ENCODE measurements at regions not wholly inside any gene's neighbourhood (a gene's known extent, or its start where the extent isn't known, plus 50 kb on each side); places are given as distances from the start of the nearest gene placed in this dataset.

DNA sequence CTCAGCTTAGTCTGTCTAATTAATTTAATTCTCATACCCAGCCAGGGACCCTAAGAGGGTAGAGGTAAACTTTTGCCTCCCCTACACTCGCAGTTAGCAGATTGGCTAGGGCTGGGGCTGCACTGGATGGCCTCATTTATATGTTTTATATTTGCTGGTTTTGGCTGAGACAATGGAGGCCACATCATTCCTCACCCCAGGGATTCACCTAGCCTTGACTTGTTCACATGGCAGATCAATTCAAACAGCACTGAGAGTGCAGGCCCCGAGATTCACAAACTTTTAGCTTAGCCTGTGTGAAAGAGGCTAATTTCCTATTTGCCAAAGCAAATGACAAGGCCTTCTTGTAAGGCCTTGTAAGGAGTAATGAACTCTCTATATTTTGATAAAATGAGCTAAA is 844.4 kb downstream of the ARAP2 start:
- ATAC-seq: no peak

DNA sequence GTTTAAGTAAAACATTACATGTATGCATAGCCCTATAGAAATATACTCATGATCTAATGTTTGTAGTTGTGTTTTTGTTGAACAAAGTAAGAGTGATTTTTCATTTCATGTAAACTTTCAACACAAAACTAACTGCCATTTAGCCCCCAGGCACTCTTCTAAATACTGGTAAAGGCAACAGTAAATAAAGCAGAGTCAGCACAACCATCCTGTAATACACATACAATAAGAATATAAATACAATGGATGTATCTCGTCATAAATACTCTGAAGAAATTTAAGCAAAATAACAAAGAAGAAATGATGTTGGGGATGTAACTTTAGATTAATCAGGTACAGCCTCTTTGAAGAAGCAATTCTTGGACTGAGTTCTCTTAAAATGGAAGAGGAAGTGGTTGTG is 821.2 kb downstream of the ARAP2 start:
- no peak for ATAC-seq
- TF ChIP-seq BACH2 (CRISPR knock-in tag; IDR thresholded peaks at IDR 0.05; ENCODE audit: borderline replicate concordance): no peak
- no peak for TF ChIP-seq CSDC2 (CRISPR knock-in tag; IDR thresholded peaks at IDR 0.05)
- TF ChIP-seq, protein P1, sequence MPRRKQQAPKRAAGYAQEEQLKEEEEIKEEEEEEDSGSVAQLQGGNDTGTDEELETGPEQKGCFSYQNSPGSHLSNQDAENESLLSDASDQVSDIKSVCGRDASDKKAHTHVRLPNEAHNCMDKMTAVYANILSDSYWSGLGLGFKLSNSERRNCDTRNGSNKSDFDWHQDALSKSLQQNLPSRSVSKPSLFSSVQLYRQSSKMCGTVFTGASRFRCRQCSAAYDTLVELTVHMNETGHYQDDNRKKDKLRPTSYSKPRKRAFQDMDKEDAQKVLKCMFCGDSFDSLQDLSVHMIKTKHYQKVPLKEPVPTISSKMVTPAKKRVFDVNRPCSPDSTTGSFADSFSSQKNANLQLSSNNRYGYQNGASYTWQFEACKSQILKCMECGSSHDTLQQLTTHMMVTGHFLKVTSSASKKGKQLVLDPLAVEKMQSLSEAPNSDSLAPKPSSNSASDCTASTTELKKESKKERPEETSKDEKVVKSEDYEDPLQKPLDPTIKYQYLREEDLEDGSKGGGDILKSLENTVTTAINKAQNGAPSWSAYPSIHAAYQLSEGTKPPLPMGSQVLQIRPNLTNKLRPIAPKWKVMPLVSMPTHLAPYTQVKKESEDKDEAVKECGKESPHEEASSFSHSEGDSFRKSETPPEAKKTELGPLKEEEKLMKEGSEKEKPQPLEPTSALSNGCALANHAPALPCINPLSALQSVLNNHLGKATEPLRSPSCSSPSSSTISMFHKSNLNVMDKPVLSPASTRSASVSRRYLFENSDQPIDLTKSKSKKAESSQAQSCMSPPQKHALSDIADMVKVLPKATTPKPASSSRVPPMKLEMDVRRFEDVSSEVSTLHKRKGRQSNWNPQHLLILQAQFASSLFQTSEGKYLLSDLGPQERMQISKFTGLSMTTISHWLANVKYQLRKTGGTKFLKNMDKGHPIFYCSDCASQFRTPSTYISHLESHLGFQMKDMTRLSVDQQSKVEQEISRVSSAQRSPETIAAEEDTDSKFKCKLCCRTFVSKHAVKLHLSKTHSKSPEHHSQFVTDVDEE (CRISPR knock-in tag; IDR thresholded peaks at IDR 0.05): no peak
- TF ChIP-seq, protein P2, sequence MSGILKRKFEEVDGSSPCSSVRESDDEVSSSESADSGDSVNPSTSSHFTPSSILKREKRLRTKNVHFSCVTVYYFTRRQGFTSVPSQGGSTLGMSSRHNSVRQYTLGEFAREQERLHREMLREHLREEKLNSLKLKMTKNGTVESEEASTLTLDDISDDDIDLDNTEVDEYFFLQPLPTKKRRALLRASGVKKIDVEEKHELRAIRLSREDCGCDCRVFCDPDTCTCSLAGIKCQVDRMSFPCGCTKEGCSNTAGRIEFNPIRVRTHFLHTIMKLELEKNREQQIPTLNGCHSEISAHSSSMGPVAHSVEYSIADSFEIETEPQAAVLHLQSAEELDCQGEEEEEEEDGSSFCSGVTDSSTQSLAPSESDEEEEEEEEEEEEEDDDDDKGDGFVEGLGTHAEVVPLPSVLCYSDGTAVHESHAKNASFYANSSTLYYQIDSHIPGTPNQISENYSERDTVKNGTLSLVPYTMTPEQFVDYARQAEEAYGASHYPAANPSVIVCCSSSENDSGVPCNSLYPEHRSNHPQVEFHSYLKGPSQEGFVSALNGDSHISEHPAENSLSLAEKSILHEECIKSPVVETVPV (CRISPR knock-in tag; IDR thresholded peaks at IDR 0.05): no peak
- TF ChIP-seq ZC3H10 (CRISPR knock-in tag; IDR thresholded peaks at IDR 0.05): no peak
- no peak for TF ChIP-seq ZNF70 (CRISPR knock-in tag; IDR thresholded peaks at IDR 0.05)
- TF ChIP-seq ZFP3 (CRISPR knock-in tag; IDR thresholded peaks at IDR 0.05): no peak
- no peak for TF ChIP-seq ARNTL (CRISPR knock-in tag; IDR thresholded peaks at IDR 0.05; ENCODE audit: borderline replicate concordance, low read depth)
- TF ChIP-seq TOX (CRISPR knock-in tag; IDR thresholded peaks at IDR 0.05; ENCODE audit: borderline replicate concordance): no peak
- TF ChIP-seq ZNF8 (CRISPR knock-in tag; IDR thresholded peaks at IDR 0.05): no peak
- TF ChIP-seq TCF4 (CRISPR knock-in tag; IDR thresholded peaks at IDR 0.05; ENCODE audit: borderline replicate concordance): no peak
- TF ChIP-seq ZNF565 (CRISPR knock-in tag; conservative IDR thresholded peaks at IDR 0.05; ENCODE audit: low read depth): no peak
- no peak for TF ChIP-seq OSR1 (CRISPR knock-in tag; IDR thresholded peaks at IDR 0.05)
- no peak for TF ChIP-seq GLIS3 (CRISPR knock-in tag; IDR thresholded peaks at IDR 0.05)
- no peak for TF ChIP-seq ISL1 (CRISPR knock-in tag; IDR thresholded peaks at IDR 0.05)
- no peak for TF ChIP-seq RARB (CRISPR knock-in tag; IDR thresholded peaks at IDR 0.05)
- no peak for TF ChIP-seq SNAI2 (CRISPR knock-in tag; IDR thresholded peaks at IDR 0.05)
- TF ChIP-seq ZFP30 (CRISPR knock-in tag; IDR thresholded peaks at IDR 0.05): no peak
- TF ChIP-seq, protein P3, sequence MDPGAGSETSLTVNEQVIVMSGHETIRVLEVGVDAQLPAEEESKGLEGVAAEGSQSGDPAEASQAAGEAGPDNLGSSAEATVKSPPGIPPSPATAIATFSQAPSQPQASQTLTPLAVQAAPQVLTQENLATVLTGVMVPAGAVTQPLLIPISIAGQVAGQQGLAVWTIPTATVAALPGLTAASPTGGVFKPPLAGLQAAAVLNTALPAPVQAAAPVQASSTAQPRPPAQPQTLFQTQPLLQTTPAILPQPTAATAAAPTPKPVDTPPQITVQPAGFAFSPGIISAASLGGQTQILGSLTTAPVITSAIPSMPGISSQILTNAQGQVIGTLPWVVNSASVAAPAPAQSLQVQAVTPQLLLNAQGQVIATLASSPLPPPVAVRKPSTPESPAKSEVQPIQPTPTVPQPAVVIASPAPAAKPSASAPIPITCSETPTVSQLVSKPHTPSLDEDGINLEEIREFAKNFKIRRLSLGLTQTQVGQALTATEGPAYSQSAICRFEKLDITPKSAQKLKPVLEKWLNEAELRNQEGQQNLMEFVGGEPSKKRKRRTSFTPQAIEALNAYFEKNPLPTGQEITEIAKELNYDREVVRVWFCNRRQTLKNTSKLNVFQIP (CRISPR knock-in tag; IDR thresholded peaks at IDR 0.05; ENCODE audit: borderline replicate concordance, low read depth): no peak
- TF ChIP-seq ESRRG (CRISPR knock-in tag; IDR thresholded peaks at IDR 0.05): no peak

More for the DNA sequence above, 844.4 kb downstream of the ARAP2 start:
- TF ChIP-seq ZFP3 (CRISPR knock-in tag; IDR thresholded peaks at IDR 0.05): no peak
- no peak for TF ChIP-seq SNAI2 (CRISPR knock-in tag; IDR thresholded peaks at IDR 0.05)
- no peak for TF ChIP-seq ZNF565 (CRISPR knock-in tag; conservative IDR thresholded peaks at IDR 0.05; ENCODE audit: low read depth)
- no peak for TF ChIP-seq ESRRG (CRISPR knock-in tag; IDR thresholded peaks at IDR 0.05)
- TF ChIP-seq ISL1 (CRISPR knock-in tag; IDR thresholded peaks at IDR 0.05): no peak
- TF ChIP-seq, protein P4, sequence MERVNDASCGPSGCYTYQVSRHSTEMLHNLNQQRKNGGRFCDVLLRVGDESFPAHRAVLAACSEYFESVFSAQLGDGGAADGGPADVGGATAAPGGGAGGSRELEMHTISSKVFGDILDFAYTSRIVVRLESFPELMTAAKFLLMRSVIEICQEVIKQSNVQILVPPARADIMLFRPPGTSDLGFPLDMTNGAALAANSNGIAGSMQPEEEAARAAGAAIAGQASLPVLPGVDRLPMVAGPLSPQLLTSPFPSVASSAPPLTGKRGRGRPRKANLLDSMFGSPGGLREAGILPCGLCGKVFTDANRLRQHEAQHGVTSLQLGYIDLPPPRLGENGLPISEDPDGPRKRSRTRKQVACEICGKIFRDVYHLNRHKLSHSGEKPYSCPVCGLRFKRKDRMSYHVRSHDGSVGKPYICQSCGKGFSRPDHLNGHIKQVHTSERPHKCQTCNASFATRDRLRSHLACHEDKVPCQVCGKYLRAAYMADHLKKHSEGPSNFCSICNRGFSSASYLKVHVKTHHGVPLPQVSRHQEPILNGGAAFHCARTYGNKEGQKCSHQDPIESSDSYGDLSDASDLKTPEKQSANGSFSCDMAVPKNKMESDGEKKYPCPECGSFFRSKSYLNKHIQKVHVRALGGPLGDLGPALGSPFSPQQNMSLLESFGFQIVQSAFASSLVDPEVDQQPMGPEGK (CRISPR knock-in tag; IDR thresholded peaks at IDR 0.05; ENCODE audit: borderline replicate concordance): no peak
- TF ChIP-seq RARB (CRISPR knock-in tag; IDR thresholded peaks at IDR 0.05): no peak
- TF ChIP-seq GLIS3 (CRISPR knock-in tag; IDR thresholded peaks at IDR 0.05): no peak
- no peak for TF ChIP-seq ARNTL (CRISPR knock-in tag; IDR thresholded peaks at IDR 0.05; ENCODE audit: borderline replicate concordance, low read depth)

DNA sequence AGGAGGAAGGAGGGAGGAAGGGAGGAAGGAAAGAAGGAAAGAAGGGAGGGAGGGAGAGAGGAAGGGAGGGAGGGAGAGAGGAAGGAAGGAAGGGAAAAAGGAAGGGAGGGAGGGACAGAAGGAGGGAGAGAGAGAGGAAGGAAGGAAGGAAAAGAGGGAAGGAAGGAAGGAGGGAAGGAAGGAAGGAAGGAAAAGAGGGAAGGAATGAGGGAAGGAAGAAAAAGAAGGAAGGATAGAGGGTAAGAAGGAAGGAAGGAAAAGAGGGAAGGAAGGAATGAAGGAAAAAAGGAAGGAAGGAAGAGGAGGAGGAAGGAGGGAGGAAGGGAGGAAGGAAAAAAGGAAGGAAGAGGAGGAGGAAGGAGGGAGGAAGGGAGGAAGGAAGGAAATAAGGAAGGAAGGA is 796.8 kb downstream of the ARAP2 start:
- no peak for ATAC-seq
- TF ChIP-seq ARNTL (CRISPR knock-in tag; IDR thresholded peaks at IDR 0.05; ENCODE audit: borderline replicate concordance, low read depth): no peak
- no peak for TF ChIP-seq ZNF565 (CRISPR knock-in tag; conservative IDR thresholded peaks at IDR 0.05; ENCODE audit: low read depth)
- TF ChIP-seq, protein P5, sequence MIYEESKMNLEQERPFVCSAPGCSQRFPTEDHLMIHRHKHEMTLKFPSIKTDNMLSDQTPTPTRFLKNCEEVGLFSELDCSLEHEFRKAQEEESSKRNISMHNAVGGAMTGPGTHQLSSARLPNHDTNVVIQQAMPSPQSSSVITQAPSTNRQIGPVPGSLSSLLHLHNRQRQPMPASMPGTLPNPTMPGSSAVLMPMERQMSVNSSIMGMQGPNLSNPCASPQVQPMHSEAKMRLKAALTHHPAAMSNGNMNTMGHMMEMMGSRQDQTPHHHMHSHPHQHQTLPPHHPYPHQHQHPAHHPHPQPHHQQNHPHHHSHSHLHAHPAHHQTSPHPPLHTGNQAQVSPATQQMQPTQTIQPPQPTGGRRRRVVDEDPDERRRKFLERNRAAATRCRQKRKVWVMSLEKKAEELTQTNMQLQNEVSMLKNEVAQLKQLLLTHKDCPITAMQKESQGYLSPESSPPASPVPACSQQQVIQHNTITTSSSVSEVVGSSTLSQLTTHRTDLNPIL (CRISPR knock-in tag; IDR thresholded peaks at IDR 0.05; ENCODE audit: low read depth): no peak
- no peak for TF ChIP-seq ZNF70 (CRISPR knock-in tag; IDR thresholded peaks at IDR 0.05)
- TF ChIP-seq, protein P4 (CRISPR knock-in tag; IDR thresholded peaks at IDR 0.05; ENCODE audit: borderline replicate concordance): no peak
- TF ChIP-seq ISL1 (CRISPR knock-in tag; IDR thresholded peaks at IDR 0.05): no peak
- TF ChIP-seq TOX (CRISPR knock-in tag; IDR thresholded peaks at IDR 0.05; ENCODE audit: borderline replicate concordance): no peak
- TF ChIP-seq ZFP3 (CRISPR knock-in tag; IDR thresholded peaks at IDR 0.05): no peak
- TF ChIP-seq OSR1 (CRISPR knock-in tag; IDR thresholded peaks at IDR 0.05): no peak
- no peak for TF ChIP-seq ZFP30 (CRISPR knock-in tag; IDR thresholded peaks at IDR 0.05)
- no peak for TF ChIP-seq CSDC2 (CRISPR knock-in tag; IDR thresholded peaks at IDR 0.05)
- TF ChIP-seq, protein P2 (CRISPR knock-in tag; IDR thresholded peaks at IDR 0.05): no peak
- no peak for TF ChIP-seq RARB (CRISPR knock-in tag; IDR thresholded peaks at IDR 0.05)
- no peak for TF ChIP-seq ESRRG (CRISPR knock-in tag; IDR thresholded peaks at IDR 0.05)
- TF ChIP-seq TCF4 (CRISPR knock-in tag; IDR thresholded peaks at IDR 0.05; ENCODE audit: borderline replicate concordance): no peak

Data from SK-N-SH treated with all-trans-retinoic acid at 6 μM for 48 hours (cell line).